HG02588 (cell line): ENCODE measurements at regions not wholly inside any gene's neighbourhood (a gene's known extent, or its start where the extent isn't known, plus 50 kb on each side); places are given as distances from the start of the nearest gene placed in this dataset.
"Not testable (repeated sequence)": the region's sequence is repeated elsewhere in the genome, so short reads cannot be mapped to it uniquely, and the experiment has no call there.

Source experiments
- ATAC-seq: cut with Tn5 transposase; IDR thresholded peaks from one replicate; pipeline ENCODE4 v1.9.1; 2021; ENCODE audit warnings: mild to moderate bottlenecking, moderate library complexity; ENCODE audit not compliant: unreplicated experiment

DNA sequence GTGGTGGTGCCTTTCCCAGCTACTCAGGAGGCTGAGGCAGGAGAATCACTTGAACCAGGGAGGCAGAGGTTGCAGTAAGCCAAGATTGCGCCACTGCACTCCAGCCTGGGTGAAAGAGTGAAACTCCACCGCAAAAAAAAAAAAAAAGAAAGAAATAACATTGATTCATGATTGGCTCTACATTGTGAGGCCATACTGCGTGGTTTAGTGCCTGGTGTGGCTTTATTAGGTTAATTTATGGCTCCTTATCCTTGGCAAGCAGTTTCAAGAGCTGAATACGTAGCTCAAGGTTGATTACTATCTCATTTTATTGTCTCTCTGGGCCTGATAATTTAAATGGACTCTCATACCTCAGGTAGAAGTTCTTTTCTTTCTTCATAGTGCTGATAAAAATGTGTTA is 80.5 kb upstream of the MTLN start:
- not testable (repeated sequence) for ATAC-seq

DNA sequence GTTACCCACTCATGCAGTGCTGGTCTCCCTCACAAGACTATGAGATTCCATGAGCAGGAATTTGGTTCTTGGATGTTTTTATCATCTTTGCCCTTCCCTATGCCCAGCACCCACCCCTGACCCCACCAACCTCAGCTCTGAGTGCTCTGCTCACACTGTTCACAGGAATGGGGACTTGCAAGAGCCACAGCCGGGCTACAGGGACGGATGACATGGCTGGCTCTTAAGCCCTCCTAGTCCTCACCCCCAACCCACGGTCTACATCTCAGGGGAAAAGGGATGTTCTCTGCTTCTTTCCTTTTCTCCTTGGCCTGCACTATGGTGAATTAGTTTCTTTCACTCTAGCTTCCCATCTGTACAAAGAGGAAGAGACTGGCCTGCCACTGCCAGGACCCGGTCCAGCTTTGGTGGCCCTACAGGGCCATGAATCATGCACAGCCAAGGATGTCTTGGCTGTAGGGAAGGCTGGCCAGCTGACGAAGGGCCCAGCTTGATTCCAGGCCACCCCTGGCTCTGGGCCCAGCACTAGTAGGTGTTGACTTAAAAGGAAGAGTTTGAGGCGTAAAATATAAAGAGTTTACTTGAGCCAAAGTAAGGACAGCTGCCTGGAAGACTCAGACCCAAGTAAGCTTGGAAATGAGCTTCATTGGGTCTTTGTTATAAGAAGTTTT is 79.7 kb upstream of the MTLN start:
- not testable (repeated sequence) for ATAC-seq

DNA sequence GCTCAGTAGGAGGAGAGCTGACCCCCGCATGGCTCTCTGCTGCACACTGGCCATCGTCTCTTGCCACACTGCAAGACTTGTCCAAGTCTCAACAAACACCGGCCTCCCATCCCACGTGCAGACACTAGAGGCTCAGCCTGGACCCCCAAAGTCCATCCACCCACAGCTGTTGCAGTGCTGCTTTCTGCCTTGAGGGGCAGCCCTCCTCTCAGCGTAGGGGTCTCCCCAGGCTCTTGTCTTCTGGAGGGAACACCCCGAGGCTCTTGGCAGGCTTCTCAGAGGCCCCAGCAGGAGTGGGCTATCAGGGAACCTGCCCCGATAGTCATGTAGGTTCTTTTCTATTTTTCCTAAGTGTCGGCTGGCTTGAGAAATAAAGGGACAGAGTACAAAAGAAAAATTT is 75.5 kb upstream of the MTLN start:
- not testable (repeated sequence) for ATAC-seq

DNA sequence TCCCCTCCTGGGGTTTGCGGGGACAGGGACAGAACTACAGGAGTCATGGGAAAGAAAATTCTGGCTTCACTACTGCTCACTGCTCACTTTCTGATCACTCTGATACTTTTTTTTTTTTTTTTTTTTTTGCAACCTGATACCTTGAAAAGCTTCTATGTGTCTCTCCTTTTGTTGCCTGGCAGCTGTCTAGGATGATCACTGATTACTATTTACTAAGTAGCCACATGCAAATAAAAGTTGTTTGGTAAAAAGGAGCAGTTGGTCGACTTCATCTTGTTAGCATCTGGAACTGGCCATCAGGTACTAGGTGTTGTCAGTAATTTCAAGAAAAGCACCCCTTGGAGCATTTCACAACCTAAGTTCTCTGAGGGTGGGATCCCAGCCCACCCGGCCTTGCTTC is 74.9 kb upstream of the MTLN start:
- not testable (repeated sequence) for ATAC-seq

DNA sequence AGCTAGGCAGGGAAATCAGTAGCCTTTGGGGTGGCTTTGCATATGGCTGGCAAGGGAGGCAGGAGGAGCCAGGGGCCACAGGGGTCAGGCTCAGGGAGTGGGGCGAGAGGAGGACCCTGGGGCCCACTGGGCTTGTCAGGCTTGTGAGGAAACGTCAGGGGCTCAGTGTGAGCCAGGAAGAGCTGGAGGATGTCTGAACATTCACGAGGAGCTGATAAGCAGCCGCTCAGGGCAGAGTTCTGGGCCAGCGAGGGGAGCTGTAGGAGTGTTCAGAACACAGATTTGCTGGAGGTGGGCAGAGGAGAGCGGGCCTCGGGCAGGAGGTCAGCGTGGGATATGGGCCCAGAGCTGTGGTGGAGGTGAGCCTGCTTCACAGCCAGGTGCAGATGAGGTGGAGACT is 72.7 kb upstream of the MTLN start:
- not testable (repeated sequence) for ATAC-seq

DNA sequence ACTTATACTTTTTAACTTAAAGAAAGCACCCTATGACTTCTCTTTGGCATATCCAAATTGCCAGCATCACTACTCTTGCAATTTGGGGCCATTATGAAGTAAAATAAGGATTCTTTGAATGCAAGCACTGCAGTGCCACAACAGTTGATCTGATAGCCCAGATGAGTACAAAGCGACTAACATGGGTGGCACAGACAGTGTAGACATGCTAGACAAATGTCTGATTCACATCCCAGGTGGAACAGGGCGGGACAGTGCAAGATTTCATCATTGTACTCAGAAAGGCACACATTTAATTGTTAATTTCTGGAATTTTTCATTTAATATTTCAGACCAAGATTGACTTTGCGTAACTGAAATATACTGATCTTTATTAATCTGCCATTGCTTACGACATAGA is 68.5 kb upstream of the MTLN start:
- ATAC-seq = not testable (repeated sequence)

DNA sequence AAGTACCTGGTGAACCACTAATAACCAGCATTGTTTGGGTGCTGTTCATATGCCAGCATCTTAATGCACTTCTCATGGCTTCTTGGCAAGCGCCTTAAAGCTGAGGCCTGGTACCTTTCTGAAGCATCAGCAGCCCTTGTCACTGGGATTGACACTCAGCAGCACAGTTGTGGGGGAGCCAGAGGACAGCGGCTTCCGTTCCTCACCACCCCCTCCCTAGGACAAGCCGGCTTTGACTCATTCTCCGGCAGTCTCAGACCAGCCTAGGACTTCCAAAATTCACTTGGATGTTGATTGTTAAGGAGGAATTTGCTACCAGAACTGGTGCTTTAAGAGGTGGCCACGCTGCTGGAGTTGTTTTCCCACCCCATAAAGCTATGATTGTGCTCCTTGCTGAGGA is 64.7 kb upstream of the MTLN start:
- ATAC-seq = not testable (repeated sequence)

DNA sequence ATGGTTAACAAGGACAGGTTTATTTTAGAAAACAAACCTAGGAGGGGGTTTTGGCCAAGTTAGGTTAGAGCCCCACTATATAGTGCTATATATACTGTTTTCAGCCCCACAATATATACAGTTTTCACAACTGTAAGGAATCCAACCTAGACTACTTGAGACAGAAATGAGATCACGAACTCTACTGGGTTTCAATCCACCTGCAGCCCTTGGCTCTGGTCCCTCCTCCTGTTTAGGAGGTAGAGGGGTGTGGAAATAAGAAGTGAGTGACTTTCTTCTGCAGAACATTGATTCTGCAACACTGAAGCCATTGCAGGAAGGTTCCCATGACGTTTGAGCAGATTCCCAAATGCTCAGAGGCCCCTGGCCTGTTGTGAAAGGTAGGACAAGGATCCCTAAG is 63.7 kb upstream of the MTLN start:
- not testable (repeated sequence) for ATAC-seq

DNA sequence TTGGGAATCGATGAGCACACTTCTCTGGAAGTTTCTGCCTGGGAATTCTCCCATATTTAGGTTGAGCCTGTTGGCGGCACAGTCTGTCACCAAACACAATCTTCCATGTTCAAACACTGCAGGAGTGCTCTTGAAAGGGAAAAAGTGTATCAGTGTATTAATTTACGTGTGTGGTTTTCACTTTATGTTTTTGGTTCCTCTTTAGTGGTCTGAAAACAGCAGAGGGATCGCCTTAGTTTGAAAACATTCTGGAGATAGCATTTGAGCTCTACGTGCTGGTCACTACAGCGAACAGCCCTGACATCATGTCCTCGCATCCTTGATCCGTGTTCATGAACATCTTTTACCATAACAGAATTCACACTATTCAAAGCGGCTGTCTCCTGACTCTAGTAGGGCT is 57.3 kb upstream of the MTLN start:
- not testable (repeated sequence) for ATAC-seq

DNA sequence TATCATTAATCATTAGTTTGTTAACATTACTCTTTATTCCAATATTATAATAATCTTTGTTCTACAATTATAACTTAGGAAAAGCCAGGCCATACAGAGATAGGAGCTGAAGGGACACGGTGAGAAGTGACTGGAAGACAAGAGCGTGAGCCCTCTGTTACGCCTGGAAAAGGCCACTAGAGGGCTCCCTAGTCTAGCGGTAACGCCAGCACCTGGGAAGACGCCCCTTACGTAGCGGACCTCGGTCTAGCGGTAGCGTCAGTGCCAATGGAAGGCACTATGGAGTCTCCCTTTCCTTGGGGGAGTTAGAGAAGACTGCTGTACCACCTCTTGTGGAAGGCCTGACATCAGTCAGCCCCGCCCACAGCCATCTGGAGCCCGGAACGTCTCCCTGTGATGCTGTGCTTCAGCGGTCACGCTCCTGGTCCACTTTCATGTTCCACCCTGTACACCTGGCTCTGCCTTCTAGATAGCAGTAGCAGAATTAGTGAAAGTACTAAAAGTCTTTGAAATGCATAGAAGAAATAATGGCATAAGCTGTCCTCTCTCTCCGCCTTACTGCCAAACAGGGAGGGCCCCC is 55.6 kb upstream of the MTLN start:
- ATAC-seq = peak; percentile 55

DNA sequence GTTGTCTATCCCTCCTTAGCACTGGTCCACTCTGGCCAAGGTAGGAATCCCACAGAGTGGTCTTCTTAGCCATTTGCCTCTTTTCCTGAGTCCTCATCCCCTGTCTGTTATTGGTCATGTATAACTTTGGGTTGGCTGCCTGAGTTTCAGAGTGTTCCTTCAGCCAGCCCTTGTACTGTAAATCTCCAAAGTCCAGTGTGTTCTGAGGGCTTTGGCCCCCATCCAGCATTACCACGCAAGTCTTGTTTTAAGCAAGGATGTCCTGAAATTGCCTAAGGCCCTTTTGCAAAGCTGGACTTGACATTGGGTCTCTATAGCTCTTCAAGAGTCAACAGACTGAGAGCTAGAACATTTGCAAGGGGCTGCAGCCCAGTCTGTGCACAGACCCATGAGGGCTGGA is 52.5 kb upstream of the MTLN start:
- not testable (repeated sequence) for ATAC-seq

DNA sequence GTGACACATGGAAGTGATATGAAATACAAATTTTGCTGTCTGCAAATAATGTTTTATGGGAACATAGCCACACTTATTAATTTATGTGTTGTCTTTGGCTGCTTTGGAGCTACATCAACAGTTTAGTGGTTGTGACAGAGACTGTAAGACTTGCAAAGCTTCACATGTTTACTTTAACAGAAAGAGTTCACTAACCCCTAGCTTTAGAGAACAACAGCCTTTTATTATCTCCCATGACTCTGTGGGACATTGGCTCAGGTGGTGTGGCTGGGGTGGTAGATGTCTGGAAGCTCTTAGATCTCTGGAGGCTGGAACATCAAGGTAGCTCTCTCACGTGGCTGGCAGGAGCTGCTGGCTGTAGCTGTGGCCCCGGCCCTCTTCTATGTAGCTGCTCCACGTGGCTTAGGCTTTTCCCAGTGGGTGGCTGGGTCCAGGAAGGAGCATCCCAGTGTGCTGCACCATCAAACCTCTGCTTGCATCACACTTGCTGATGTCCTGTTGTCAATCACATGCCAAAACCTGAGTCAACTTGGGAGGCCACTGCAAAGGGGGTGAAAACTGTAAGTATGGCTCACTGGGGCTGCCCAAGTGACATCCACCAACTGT is 51.8 kb upstream of the MTLN start:
- not testable (repeated sequence) for ATAC-seq

DNA sequence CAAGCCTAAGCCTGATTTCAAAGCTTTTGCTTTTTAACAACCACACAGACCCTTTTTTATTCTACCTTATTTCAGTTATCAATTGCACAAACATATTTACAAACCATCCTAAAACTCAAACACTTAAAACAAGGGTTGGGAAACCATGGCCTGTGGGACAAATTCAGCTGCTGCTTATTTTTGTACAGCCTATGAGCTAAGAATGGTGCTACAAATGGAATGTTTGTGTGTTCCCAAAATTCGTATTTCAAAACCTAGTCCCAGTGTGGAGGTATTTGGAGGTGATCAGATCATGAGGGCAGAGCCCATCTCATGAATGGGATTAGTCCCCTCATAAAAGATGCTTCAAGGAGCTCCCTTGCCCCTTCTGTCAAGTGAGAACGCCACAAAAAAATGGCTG is 51.1 kb upstream of the MTLN start:
- ATAC-seq = not testable (repeated sequence)
